Activated CD8-positive, alpha-beta memory T cell treated with anti-CD3 and anti-CD28 coated beads for 48 hours (primary cell): ENCODE measurements at regions not wholly inside any gene's neighbourhood (a gene's known extent, or its start where the extent isn't known, plus 50 kb on each side); places are given as distances from the start of the nearest gene placed in this dataset.
"Not testable (repeated sequence)": the region's sequence is repeated elsewhere in the genome, so short reads cannot be mapped to it uniquely, and the experiment has no call there.

Experiments
- DNase-seq, 3 experiments: peaks; one replicate each; pipeline ENCODE4 v3.0.0-alpha.2; 2020; ENCODE audit warnings: low read depth in 2 of 3, low spot score in 2 of 3

DNA sequence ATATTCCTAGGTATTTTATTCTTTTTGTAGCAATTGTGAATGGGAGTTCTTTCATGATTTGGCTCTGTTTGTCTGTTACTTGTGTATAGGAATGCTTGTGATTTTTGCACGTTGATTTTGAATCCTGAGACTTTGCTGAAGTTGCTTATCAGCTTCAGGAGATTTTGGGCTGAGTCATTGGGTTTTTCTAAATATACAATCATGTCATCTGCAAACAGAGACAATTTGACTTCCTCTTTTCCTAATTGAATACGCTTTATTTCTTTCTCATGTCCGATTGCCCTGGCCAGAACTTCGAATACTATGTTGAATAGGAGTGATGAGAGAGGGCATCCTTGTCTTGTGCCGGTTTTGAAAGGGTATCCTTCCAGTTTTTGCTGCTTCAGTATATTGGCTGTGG is 234.6 kb upstream of the RASGRP1 start:
- not testable (repeated sequence) for DNase-seq

DNA sequence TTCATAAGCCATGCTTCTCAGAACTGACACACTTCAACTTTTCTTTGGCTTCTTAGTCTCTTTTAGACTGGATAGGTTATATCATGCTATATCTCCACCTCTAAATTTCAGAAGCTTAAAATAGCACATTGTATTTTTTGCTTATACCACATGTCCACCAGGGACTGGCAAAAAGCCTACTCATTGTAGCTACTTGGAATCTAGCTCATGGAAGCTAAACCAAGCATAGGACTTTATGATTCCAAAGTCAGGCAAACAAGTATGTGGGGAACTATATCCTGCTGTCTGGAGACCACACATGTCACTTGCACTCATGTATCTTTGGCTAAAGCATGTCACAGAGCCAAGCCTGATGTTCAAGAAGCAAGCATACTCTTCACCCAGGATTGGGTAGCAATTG is 245.0 kb upstream of the RASGRP1 start:
- DNase-seq: no peak

DNA sequence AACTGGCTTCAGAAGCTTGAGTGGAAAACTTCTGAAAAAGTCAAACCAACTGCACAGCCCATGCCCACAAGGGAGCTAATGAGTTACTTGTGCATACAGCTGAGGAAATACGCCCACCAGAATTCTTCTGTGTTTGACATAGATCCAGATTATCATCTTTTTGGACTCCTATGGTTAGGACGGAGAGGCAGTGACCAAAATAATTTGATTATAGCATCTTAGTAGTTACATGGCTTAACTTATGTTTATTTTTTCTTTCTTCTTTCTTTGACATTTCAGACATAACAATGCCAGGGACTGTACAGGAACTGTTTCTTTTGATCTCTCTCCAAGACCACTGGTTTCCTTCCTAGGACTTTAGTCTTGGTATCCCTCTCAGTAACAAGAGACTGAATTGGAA is 246.1 kb upstream of the RASGRP1 start:
- DNase-seq: no peak

DNA sequence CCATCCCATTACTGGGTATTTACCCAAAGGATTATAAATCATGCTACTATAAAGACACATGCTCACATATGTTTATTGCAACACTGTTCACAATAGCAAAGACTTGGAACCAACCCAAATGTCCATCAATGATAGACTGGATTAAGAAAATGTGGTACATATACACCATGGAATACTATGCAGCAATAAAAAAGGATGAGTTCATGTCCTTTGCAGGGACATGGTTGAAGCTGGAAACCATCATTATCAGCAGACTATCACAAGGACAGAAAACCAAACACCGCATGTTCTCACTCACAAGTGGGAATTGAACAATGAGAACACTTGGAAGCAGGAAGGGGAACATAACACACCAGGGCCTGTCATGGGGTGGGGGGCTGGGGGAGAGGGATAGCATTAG is 249.6 kb upstream of the RASGRP1 start:
- not testable (repeated sequence) for DNase-seq

GRCh38 chr15:38814891-38815290 is 250.3 kb upstream of the RASGRP1 start:
- DNase-seq: no peak

- DNase-seq: peak; percentile 60 to 83 (median 74)
Measured at GRCh38 chr15:38817427-38818156, 253.0 kb upstream of the RASGRP1 start.

GRCh38 chr15:38818157-38818790 is 253.7 kb upstream of the RASGRP1 start:
- DNase-seq: no peak

GRCh38 chr15:38819387-38819950 is 254.9 kb upstream of the RASGRP1 start:
- no peak for DNase-seq

DNA sequence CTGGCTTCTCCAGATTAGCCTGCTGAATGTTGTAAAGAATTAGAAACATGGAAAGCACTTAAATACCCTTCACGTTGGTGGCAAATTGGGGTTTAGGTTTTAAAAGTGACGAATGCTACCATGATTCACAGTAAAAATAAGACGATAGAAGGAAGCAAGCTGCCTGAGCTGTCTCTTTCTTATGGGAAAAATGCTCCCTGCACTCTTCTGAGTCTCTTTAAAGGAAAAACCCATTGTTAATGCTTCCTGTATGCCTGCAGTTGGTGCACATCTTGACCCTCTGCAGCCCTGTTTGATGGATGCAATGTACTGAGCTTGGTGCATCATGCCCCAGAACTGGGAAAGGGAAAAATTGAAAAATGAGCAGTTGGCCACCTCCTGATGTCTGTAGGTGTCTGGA is 258.6 kb upstream of the RASGRP1 start:
- no peak for DNase-seq

GRCh38 chr15:38824719-38825118 is 260.1 kb upstream of the RASGRP1 start:
- DNase-seq: no peak

DNA sequence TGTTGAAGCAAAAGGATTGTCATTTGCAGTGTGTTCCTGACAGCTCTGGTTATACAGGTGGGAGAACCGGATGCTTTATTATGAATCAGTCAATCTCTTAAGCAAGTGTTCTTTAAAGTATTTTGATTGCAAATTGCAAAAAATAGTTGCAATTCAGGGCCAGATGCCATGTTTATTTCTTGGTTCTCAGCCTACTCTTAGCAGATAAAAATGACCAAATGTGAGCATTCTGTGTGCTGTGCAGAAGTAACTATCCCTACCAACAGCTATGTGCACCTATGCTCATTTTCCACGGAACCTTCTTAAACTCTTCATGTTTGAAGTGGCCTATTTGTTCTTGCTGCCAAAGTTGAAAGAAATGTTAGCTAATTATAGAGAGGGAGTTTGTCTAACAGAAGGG is 262.3 kb upstream of the RASGRP1 start:
- no peak for DNase-seq

- no peak for DNase-seq
Measured at GRCh38 chr15:38828031-38828532, 263.5 kb upstream of the RASGRP1 start.

- DNase-seq: no peak
Measured at GRCh38 chr15:38829086-38829485, 264.5 kb upstream of the RASGRP1 start.

- DNase-seq: no peak
Measured at GRCh38 chr15:38842226-38842625, 277.6 kb upstream of the RASGRP1 start.

DNA sequence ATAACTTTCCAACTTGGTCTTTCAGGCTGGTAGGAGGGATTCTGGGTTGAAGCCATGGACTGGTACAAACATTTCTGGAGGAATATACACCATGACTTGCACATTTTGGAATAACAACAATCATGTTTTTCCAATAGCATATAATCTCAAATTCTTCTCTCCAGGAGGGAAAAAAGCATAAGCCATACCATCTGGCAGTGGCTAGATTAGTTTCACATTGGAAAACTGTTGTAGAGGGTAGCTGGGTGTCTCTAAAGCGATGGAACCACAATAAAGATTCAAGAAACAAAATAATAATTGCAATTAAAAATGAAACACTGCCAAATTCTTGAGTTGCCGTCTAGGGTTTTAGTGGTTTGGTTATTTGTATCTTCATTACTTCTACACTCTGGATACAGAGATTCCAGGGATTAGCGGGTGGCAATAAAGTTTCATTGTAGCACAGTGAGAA is 278.5 kb upstream of the RASGRP1 start:
- no peak for DNase-seq

DNA sequence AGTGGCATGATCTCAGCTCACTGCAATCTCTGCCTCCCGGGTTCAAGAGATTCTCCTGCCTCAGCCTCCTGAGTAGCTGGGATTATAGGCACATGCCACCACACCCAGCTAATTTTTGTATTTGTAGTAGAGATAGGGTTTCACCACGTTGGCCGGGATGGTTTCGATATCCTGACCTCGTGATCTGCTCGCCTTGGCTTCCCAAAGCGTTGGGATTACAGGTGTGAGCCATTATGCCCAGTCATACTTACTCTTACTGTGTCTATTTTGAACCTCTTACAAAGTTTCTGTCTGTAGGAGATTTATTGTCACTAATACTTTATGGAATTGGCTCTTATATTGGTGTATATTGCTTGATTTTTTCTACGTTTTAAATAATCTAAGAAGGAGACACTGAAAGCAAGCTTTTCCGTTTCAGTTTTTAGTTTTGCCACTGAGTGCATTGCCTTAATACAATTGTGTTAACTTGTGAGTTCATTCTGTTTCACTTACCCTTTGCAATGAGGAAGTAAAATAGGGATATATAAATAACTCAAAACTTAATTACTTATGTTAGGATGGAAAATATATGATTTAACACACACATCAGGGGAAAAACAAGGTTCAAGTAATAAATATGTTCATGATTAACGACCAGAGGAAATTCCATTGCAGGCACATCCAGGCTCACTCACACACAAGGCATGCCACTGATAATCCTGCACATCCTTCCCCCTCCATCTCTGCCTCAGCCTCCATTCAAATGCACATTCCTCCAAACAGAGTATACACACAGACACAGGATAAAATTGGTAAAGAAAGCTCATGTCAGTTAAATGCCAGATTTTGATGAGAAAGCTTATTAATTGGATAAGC is 279.3 kb upstream of the RASGRP1 start:
- DNase-seq: no peak

DNA sequence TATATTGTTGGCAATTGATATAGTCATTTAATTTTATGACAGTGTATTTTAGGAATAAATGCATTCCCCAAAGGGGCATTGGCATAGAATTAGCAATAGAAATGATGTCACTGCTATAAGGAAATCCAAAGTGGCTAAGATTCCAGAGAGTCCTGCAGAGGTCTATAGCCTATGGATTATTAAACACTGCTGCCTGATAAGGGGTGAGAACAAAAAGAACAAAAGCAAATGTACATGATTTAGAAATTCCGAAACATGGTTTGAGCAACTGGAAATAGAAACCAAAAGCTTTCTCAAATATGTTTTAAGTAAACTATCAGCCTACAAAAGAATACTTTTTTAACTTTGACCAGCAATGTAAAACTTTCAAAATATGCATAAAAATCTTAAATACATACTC is 280.1 kb upstream of the RASGRP1 start:
- DNase-seq: no peak

DNA sequence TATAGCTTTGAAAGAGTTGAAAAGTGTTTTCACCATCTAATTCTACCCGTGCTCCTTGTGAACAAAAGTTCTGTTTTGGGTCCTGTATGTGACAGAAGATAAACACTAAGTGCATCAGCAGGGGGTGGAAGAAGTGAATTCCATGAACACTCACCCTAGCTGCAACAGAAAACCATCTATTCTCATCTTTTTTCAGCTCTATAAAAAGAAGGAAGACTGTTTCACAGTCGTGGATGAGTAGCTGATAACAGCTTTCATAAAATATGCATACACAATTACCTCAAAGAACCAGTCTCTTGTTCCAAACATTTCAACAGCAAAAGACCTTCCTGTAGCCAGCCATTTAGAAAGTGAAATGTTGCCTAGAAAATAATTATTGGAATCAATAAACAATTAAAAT is 281.7 kb upstream of the RASGRP1 start:
- DNase-seq: no peak

DNA sequence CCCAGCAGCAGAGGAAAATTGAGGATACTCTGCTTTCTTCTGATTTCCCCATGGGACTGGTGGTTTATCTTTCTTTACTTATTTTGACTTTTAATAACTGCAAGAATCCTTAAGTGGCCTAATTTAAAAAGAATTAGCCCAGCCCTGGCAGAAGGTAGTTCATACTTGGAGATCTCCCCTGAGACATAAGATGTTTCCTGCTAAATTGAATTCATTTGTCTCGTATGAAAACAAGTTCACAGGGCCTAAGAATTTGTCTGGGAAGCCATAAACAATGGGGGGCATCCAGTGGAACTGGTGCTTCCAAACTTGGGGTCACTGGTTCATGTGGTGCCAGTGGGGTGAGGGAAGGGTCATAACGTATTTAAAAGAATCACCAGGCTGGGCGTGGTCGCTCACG is 283.1 kb upstream of the RASGRP1 start:
- DNase-seq: no peak

GRCh38 chr15:38849046-38849445 is 284.4 kb upstream of the RASGRP1 start:
- no peak for DNase-seq

GRCh38 chr15:38852188-38852587 is 287.6 kb upstream of the RASGRP1 start:
- not testable (repeated sequence) for DNase-seq
